NCI-H446 treated with DMSO at 0.1 percent for 48 hours (cell line): ENCODE measurements at regions not wholly inside any gene's neighbourhood (a gene's known extent, or its start where the extent isn't known, plus 50 kb on each side); places are given as distances from the start of the nearest gene placed in this dataset.
"Not testable (repeated sequence)": the region's sequence is repeated elsewhere in the genome, so short reads cannot be mapped to it uniquely, and the experiment has no call there.

Experiments
- DNase-seq: peaks from one replicate; lab custom pipeline; 2025; lab: John Stamatoyannopoulos, UW

GRCh38 chr9:81430727-81431126, 258.6 kb downstream of the TLE1 start:
- no peak for DNase-seq

DNA sequence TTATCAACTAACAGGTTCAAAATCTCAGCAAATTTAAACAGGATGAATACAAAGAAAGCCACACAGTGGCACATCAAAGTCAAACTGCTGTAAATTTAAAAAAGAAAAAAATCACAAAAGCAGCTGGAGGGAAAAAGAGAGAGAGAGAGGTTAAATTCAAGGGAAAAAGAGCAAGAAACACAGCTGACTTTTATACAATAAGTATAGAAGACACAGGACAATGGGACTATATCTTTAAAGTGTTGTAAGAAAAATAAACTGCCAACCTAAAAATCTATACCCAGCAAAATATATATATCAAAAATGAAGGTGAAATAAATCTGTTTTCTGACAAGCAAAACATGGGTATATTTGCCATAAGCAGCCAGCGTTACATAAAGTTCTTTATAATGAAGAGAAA, 261.5 kb downstream of the TLE1 start:
- no peak for DNase-seq

- DNase-seq = no peak
These were observed 264.9 kb downstream of the TLE1 start for GRCh38 chr9:81424431-81424830.

DNA sequence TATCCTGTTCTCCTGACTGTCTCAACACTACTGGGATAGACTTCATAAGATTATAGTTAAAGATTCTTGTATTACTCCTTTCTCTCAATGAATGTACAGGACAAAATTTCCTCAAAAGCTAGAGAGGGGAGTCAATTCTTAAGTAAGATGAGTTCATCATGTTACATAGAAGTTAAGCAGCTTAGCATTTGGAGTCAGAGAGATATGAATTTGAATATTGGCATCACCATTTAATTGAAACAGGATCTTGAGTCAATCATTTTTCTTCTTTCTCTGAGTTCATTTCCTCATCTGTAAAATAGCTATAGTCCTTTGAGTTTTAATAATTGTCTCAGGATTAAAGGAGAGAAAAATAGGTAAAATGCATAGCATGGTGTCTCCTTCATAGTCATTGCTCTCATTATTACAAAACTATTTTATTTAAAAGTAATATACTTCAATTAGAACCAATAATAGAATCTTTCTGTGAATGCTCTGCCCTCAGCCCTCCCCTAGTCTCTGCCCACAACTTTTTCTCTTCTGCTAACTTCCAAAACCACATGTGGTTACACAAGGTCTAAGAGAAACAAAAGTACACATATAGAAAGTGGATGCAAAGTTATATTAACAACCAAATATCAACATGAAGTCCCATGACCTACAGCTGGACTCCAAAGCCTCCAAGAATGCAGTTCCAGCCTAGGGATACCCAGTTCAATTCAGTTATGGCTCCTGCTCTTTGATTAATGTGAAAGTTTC, 265.6 kb downstream of the TLE1 start:
- DNase-seq = no peak

GRCh38 chr9:81421090-81421489, 268.3 kb downstream of the TLE1 start:
- DNase-seq = not testable (repeated sequence)

GRCh38 chr9:81420024-81420423, 269.3 kb downstream of the TLE1 start:
- DNase-seq = no peak

DNA sequence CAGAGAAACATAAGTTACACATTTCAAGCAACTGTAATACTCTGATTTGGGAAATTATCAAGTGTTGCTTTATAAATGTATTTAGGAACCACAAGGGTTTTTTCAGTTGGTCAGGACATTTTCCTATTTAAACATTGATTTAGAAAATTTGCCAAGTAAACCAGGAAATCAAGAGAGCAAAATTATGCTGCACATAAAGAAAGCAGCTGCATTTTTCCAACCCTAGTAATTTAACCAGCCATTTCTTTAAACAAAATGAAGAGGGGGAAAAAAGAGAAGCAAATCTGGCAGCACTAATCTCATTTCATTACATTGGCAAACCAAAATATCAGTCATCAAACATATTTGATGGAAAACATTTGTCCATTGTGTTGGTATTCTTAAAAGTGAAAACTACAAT, 271.4 kb downstream of the TLE1 start:
- no peak for DNase-seq

DNA sequence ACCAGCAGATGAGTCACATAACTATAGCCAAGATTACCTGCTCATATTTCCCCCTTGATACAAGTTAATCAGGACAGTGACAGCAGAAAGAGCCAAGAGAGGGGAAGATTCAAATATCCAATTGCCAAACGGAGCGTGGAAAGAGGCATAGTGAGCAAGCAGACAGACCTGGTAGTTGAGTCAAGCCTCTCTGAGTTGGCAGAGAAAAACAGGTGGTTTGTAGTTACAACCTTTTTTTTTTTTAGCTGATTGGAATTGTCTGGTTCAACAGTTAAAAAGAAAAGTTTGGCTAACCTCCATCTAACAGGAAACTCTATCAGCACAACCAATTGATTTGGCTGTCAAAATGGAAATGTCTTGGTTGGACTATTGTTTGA, 272.1 kb downstream of the TLE1 start:
- DNase-seq = peak; percentile 65

- no peak for DNase-seq
These were observed 272.7 kb downstream of the TLE1 start for GRCh38 chr9:81416476-81417298.

GRCh38 chr9:81414836-81415235, 274.5 kb downstream of the TLE1 start:
- no peak for DNase-seq

DNA sequence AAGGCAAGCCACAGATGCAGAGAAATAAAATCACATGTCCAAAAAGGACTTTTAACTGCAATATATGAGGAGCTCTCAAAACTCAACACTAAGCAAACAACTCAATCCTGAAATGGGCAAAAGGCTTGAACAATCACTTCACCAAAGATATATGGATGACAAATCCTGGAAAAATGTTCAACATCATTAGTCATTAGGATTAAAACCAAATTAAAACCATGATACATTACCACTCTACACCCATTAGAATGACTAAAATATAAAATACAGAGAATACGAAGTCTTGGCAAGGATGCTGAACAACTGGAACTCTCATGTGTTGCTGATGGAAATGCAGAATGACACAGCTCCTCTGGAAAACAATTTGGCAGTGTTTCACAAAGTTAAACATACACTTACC, 277.4 kb downstream of the TLE1 start:
- peak; percentile 8 for DNase-seq

DNA sequence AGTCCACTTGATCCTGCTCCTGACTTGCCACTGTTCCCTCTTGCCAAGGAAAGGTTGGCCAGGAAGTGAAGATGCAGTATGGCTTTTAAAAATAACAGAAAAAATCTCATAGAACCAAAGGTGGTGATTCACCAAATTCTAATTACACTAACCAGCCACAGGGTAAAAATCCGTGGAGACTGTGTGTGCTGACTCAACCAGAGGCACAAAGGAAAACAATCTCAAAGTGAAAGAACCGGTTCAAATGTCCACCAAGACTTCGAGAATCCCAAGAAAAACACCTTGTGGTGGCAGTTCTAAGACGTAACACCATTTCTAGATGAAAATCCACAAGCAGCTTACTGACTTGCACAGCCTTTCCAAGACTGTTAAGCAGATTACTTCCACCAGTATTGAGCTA, 279.1 kb downstream of the TLE1 start:
- DNase-seq = no peak

GRCh38 chr9:81408951-81409350, 280.4 kb downstream of the TLE1 start:
- DNase-seq = no peak

GRCh38 chr9:81404931-81405598, 284.3 kb downstream of the TLE1 start:
- DNase-seq = no peak

- no peak for DNase-seq
These were observed 291.6 kb downstream of the TLE1 start for GRCh38 chr9:81397481-81398381.

GRCh38 chr9:81396528-81396927, 292.8 kb downstream of the TLE1 start:
- DNase-seq = no peak

DNA sequence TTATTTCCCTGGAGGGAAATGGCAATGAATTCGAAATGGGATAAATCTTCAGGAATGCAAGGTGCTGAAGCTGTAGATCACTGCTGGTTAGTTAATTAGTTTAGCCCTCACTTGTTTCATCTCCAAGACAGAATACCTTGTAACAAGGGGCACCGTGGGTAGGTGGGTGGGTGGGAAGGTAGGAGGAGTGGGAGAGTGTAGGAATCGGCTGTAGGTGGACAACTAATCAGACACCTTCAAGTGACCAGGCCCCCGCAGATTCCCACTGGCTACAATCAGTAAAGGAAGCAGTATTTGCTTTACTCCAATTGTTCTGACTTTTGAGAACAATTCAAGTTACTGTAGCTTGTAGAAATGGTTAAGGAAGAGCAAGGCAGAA, 293.7 kb downstream of the TLE1 start:
- DNase-seq = no peak

DNA sequence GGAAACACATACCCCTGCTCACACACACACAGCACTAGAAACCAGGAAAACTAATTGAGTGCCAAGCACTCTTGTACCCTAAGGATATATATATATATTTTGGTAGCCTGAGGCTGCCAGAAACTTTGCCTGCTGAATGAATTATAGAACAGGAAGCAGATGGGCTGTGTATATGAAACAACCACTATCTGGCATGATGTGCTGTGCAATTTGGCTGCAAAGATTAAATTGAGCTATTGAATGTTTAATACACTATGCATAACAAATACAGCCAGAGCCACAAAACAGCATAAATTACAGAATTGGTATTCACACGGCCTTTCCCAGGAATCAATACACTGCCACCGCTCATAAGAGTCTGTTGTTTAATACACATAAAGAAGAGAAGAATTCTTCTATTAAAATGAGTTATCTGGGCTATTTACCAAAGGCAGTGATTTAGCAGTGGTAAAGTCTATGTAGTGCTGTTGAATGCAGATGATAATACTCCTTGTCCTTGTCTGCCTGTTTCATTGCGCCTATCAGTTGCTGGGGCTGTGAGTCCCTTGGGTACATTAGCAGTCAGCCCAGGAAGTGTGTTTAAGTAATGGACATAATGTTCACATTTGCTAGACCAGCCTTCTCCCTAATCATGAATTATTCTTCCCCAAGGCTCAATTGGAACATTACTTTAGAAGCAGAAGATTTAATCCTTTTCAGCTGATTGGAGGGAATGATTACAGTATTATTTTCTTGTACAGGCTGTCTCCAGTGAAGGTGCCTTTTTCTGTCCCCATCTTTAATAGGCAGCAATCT, 294.3 kb downstream of the TLE1 start:
- peak; percentile 68 for DNase-seq

- peak; percentile 68 for DNase-seq
These were observed 295.1 kb downstream of the TLE1 start for GRCh38 chr9:81393985-81394811.

DNA sequence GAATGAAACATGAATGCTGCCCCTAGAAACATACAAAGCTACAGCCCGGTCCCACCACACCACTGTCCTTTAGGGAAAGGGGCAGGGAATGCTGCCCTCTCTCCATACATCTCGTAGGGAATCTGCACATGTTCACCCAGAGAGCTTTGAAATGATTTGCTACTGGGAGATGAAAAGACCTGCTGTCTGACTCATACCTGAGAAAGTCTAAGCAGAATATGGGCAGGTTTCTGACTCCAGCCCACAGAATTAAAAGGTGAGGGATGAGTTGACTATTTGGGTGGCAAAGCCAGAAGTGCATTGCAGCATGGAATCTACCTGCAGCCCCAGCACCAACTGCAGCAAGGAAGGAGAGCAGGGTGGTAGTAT, 297.9 kb downstream of the TLE1 start:
- DNase-seq = no peak
